GM12878 (cell line): ENCODE measurements at regions not wholly inside any gene's neighbourhood (a gene's known extent, or its start where the extent isn't known, plus 50 kb on each side); places are given as distances from the start of the nearest gene placed in this dataset.

Experiments used
- ATAC-seq: fragments of 200-7000 bp; cut with Tn5 transposase; 3 replicates; pipeline ENCODE4 v1.9.1; 2020; ENCODE audit warnings: mild to moderate bottlenecking, moderate library complexity
- BruUV-seq: library from RNA; stranded (reverse); fragments of 400-500 nt; replicated peaks from 2 replicates; lab custom pipeline; 2021; lab: Mats Ljungman, UMichigan
- CTCF ChIA-PET: fragments of 300-600 bp; sonication (Branson Sonifier 250); formaldehyde crosslinking; extraction: SDS; loops from one replicate; lab custom pipeline; 2021; ENCODE audit warnings: inconsistent platforms; lab: Yijun Ruan, JAX
- POLR2A ChIA-PET: fragments of 350-600 bp; formaldehyde crosslinking; extraction: SDS; loops from one replicate; lab custom pipeline; 2021; ENCODE audit warnings: inconsistent platforms; lab: Charles Lee
- RAD21 ChIA-PET: fragments of 300-600 bp; sonication (Branson Sonifier 250); formaldehyde crosslinking; loops from one replicate; lab custom pipeline; 2023; ENCODE audit warnings: antibody characterized with exemption; ENCODE audit not compliant: unreplicated experiment; lab: Charles Lee
- SMC1A ChIA-PET: fragments of 300-600 bp; sonication (Branson Sonifier 250); formaldehyde crosslinking; loops from one replicate; lab custom pipeline; 2023; ENCODE audit not compliant: unreplicated experiment, uncharacterized antibody; lab: Charles Lee
- DNase-seq: peaks from one replicate; pipeline ENCODE4 v3.0.0-alpha.2; 2011; ENCODE audit warnings: low read depth, low spot score
- FAIRE-seq: peaks from 3 replicates; lab custom pipeline; 2011; peaks lifted over from hg19 to GRCh38; lab: Jason Lieb, UNC
- H2AFZ ChIP-seq: 2 replicates; pipeline ENCODE4 v1.6.0; 2011; ENCODE audit warnings: low read depth, low read length, control low read depth; ENCODE audit not compliant: control insufficient read depth
- H3K27ac ChIP-seq: 2 replicates; pipeline ENCODE4 v1.5.1; 2011; ENCODE audit warnings: control low read depth; ENCODE audit not compliant: control insufficient read depth, insufficient read depth
- H3K27me3 ChIP-seq, 2 experiments: replicated peaks in 1 of 2; 2 replicates each; pipeline versions ENCODE4 v1.6.0 to v1.6.1; 2011; ENCODE audit warnings: low read length in 1 of 2; ENCODE audit not compliant: control insufficient read depth in 2 of 2, insufficient read depth in 2 of 2
- H3K36me3 ChIP-seq, 2 experiments: 2 replicates each; pipeline ENCODE4 v1.5.1; 2011; ENCODE audit warnings: low read length in 1 of 2; ENCODE audit not compliant: control insufficient read depth in 2 of 2, insufficient read depth in 2 of 2
- H3K4me1 ChIP-seq: 2 replicates; pipeline ENCODE4 v1.6.1; 2011; ENCODE audit warnings: mild to moderate bottlenecking, low read length, moderate library complexity, mixed read lengths; ENCODE audit not compliant: control insufficient read depth, insufficient read depth
- H3K4me2 ChIP-seq: 2 replicates; pipeline ENCODE4 v1.6.0; 2011; ENCODE audit warnings: control low read depth; ENCODE audit not compliant: control insufficient read depth, insufficient read depth
- H3K4me3 ChIP-seq: fragments of 200-600 bp; sonication (generic); 2 replicates; pipeline ENCODE4 v1.5.1; 2016
- H3K79me2 ChIP-seq: 2 replicates; pipeline ENCODE4 v1.6.0; 2011; ENCODE audit warnings: low read length; ENCODE audit not compliant: control insufficient read depth, insufficient read depth
- H3K9ac ChIP-seq: 2 replicates; pipeline ENCODE4 v1.8.0; 2011; ENCODE audit warnings: low read length, control low read depth, mixed read lengths; ENCODE audit not compliant: control insufficient read depth, insufficient read depth
- H3K9me3 ChIP-seq: replicated peaks from 3 replicates; pipeline ENCODE4 v1.5.1; 2011; ENCODE audit warnings: mild to moderate bottlenecking, low read length; ENCODE audit not compliant: control insufficient read depth, insufficient read depth
- H4K20me1 ChIP-seq: 2 replicates; pipeline ENCODE4 v1.6.0; 2011; ENCODE audit not compliant: control insufficient read depth, insufficient read depth
- ATF3 ChIP-seq: IDR thresholded peaks from 2 replicates; pipeline ENCODE4 v1.6.1; 2011; ENCODE audit warnings: low read depth, mild to moderate bottlenecking, low read length, moderate library complexity, borderline replicate concordance; ENCODE audit errors: extremely low read depth
- CHD1 ChIP-seq: IDR thresholded peaks from 2 replicates; pipeline ENCODE4 v1.6.1; 2012; ENCODE audit warnings: low read depth, low read length, improper control_type of control experiment
- HCFC1 ChIP-seq: fragments of 150-350 bp; IDR thresholded peaks from 2 replicates; pipeline ENCODE4 v1.6.1; 2014; ENCODE audit warnings: low read length
- MXI1 ChIP-seq: fragments of 150-350 bp; IDR thresholded peaks from 2 replicates; pipeline ENCODE4 v1.6.1; 2011; ENCODE audit warnings: low read depth, mild to moderate bottlenecking, inconsistent platforms, low read length, improper control_type of control experiment
- POLR2A ChIP-seq: IDR thresholded peaks from 2 replicates; pipeline ENCODE4 v1.6.1; 2011; ENCODE audit warnings: low read depth, mild to moderate bottlenecking, low read length
- RELA ChIP-seq: fragments of 450-650 bp; IDR thresholded peaks from 2 replicates; pipeline ENCODE4 v1.8.0; 2014; ENCODE audit warnings: borderline replicate concordance; ENCODE audit not compliant: partially characterized antibody
- RUNX3 ChIP-seq: IDR thresholded peaks from 2 replicates; pipeline ENCODE4 v1.6.1; 2012; ENCODE audit warnings: low read length, inconsistent platforms
- SREBF1 ChIP-seq: IDR thresholded peaks from 2 replicates; pipeline ENCODE4 v1.6.1; 2012; ENCODE audit warnings: mild to moderate bottlenecking, low read length
- TBL1XR1 ChIP-seq: IDR thresholded peaks from 2 replicates; pipeline ENCODE4 v1.6.1; 2012; ENCODE audit warnings: low read depth, low read length, improper control_type of control experiment
- ZNF24 ChIP-seq: fragments of 450-650 bp; IDR thresholded peaks from 2 replicates; pipeline ENCODE4 v1.6.1; 2017; ENCODE audit warnings: antibody characterized with exemption, mild to moderate bottlenecking
- WGBS: methylation state at CpG from one replicate; pipeline ENCODE4 v1.1.6; 2016; ENCODE audit warnings: low lambda C conversion rate; ENCODE audit not compliant: insufficient replicate concordance, insufficient coverage; ENCODE audit errors: missing lambda C conversion rate; 5-methylcytosine and 5-hydroxymethylcytosine counted together
- in situ Hi-C: fragments of 300-500 bp; cut with MboI; formaldehyde crosslinking; loops from 9 replicates; pipeline ENCODE4 v1.14.3; 2018; ENCODE audit warnings: mixed read lengths
- intact Hi-C: fragments of 100-400 bp; cut with micrococcal nuclease; formaldehyde crosslinking; loops from one replicate; pipeline ENCODE4 v1.14.2; 2022; ENCODE audit not compliant: unreplicated experiment
- TF ChIP-seq, protein P1 (sequence below): fragments of 450-650 bp; conservative IDR thresholded peaks from 2 replicates; pipeline ENCODE4 v1.6.1; 2017; ENCODE audit warnings: mild to moderate bottlenecking, moderate library complexity
- TF ChIP-seq, protein P2 (sequence below): fragments of 450-650 bp; formaldehyde crosslinking; IDR thresholded peaks from 2 replicates; pipeline ENCODE4 v1.5.0; 2022; ENCODE audit warnings: mild to moderate bottlenecking, missing genetic modification characterization
- TF ChIP-seq, protein P3 (sequence below): IDR thresholded peaks from 2 replicates; pipeline ENCODE4 v1.6.1; 2012; ENCODE audit warnings: low read depth, low read length, improper control_type of control experiment

GRCh38 chr7:85413718-85414117 lies 226.9 kb upstream of the SEMA3D start:
- no peak for ATAC-seq
- ChIA-PET SMC1A (no interaction called here), RAD21 (no interaction called here), POLR2A (no interaction called here), CTCF (no interaction called here)
- no peaks in the 10 kb centered on the region for H3K4me1 ChIP-seq
- no peaks in the 10 kb centered on the region for H3K36me3 ChIP-seq
- WGBS: 20% methylated on average over 6 of the region's 6 CpGs
- no peaks in the 10 kb centered on the region for H3K27me3 ChIP-seq
- H3K9me3 ChIP-seq: no peaks in the 10 kb centered on the region
- in situ Hi-C loops (no loop called here), intact Hi-C loops (no loop called here)
- DNase-seq: no peak
- H3K4me3 ChIP-seq: no peak overlapping the region
- no peak overlapping the region for H3K4me2 ChIP-seq
- no peak overlapping the region for H3K9ac ChIP-seq
- TF ChIP-seq HCFC1 (no peak), ATF3 (no peak), RUNX3 (no peak), CHD1 (no peak)
- no peaks in the 10 kb centered on the region for H4K20me1 ChIP-seq
- H3K79me2 ChIP-seq: no peaks in the 10 kb centered on the region
- no peak for FAIRE-seq
- H3K27ac ChIP-seq: no peak overlapping the region
- H2AFZ ChIP-seq: no peak overlapping the region
- BruUV-seq: no TSS peak

GRCh38 chr7:85412912-85413311 lies 226.1 kb upstream of the SEMA3D start:
- ChIA-PET CTCF (no interaction called here), POLR2A (no interaction called here), RAD21 (no interaction called here), SMC1A (no interaction called here)
- in situ Hi-C loops: no loop called here
- Histone ChIP-seq H3K4me1 (no peaks in the 10 kb centered on the region), H3K79me2 (no peaks in the 10 kb centered on the region), H3K36me3 (no peaks in the 10 kb centered on the region), H4K20me1 (no peaks in the 10 kb centered on the region), H3K9ac (no peak overlapping the region), H3K27ac (no peak overlapping the region), H3K4me2 (no peak overlapping the region), H3K27me3 (no peaks in the 10 kb centered on the region), H3K4me3 (no peak overlapping the region), H3K9me3 (no peaks in the 10 kb centered on the region), H2AFZ (no peak overlapping the region)
- WGBS: 30% methylated on average over 3 of the region's 3 CpGs
- no TSS peak for BruUV-seq
- ATAC-seq (no peak), FAIRE-seq (no peak), DNase-seq (no peak)
- intact Hi-C loops: no loop called here
- TF ChIP-seq RELA (no peak), SREBF1 (no peak), ZNF24 (no peak), POLR2A (no peak), MXI1 (no peak), TBL1XR1 (no peak)
- TF ChIP-seq, protein P1, sequence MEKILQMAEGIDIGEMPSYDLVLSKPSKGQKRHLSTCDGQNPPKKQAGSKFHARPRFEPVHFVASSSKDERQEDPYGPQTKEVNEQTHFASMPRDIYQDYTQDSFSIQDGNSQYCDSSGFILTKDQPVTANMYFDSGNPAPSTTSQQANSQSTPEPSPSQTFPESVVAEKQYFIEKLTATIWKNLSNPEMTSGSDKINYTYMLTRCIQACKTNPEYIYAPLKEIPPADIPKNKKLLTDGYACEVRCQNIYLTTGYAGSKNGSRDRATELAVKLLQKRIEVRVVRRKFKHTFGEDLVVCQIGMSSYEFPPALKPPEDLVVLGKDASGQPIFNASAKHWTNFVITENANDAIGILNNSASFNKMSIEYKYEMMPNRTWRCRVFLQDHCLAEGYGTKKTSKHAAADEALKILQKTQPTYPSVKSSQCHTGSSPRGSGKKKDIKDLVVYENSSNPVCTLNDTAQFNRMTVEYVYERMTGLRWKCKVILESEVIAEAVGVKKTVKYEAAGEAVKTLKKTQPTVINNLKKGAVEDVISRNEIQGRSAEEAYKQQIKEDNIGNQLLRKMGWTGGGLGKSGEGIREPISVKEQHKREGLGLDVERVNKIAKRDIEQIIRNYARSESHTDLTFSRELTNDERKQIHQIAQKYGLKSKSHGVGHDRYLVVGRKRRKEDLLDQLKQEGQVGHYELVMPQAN: no peak
- TF ChIP-seq, protein P2, sequence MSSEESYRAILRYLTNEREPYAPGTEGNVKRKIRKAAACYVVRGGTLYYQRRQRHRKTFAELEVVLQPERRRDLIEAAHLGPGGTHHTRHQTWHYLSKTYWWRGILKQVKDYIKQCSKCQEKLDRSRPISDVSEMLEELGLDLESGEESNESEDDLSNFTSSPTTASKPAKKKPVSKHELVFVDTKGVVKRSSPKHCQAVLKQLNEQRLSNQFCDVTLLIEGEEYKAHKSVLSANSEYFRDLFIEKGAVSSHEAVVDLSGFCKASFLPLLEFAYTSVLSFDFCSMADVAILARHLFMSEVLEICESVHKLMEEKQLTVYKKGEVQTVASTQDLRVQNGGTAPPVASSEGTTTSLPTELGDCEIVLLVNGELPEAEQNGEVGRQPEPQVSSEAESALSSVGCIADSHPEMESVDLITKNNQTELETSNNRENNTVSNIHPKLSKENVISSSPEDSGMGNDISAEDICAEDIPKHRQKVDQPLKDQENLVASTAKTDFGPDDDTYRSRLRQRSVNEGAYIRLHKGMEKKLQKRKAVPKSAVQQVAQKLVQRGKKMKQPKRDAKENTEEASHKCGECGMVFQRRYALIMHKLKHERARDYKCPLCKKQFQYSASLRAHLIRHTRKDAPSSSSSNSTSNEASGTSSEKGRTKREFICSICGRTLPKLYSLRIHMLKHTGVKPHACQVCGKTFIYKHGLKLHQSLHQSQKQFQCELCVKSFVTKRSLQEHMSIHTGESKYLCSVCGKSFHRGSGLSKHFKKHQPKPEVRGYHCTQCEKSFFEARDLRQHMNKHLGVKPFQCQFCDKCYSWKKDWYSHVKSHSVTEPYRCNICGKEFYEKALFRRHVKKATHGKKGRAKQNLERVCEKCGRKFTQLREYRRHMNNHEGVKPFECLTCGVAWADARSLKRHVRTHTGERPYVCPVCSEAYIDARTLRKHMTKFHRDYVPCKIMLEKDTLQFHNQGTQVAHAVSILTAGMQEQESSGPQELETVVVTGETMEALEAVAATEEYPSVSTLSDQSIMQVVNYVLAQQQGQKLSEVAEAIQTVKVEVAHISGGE (CRISPR knock-in tag): no peak
- TF ChIP-seq, protein P3, sequence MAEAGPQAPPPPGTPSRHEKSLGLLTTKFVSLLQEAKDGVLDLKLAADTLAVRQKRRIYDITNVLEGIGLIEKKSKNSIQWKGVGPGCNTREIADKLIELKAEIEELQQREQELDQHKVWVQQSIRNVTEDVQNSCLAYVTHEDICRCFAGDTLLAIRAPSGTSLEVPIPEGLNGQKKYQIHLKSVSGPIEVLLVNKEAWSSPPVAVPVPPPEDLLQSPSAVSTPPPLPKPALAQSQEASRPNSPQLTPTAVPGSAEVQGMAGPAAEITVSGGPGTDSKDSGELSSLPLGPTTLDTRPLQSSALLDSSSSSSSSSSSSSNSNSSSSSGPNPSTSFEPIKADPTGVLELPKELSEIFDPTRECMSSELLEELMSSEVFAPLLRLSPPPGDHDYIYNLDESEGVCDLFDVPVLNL: no peak
